ENCODE measurements at regions not wholly inside any gene's neighbourhood (a gene's known extent, or its start where the extent isn't known, plus 50 kb on each side); places are given as distances from the start of the nearest gene placed in this dataset.
"Not testable (repeated sequence)": the region's sequence is repeated elsewhere in the genome, so short reads cannot be mapped to it uniquely, and the experiment has no call there.

- no peak for TF ChIP-seq JUND (IDR thresholded peaks at IDR 0.05; ENCODE audit: low read depth)
- in situ Hi-C loops (cut with HindIII; ENCODE audit: low pct_unique_long_range_greater_than_20kb, low sequenced_read_pairs) = no loop called here
- DNase-seq (ENCODE audit: low read depth in 1 of 2, low spot score in 1 of 2) = no peak
Measured at GRCh38 chr2:222760301-222760897, 88.9 kb downstream of the MOGAT1 start.

- TF ChIP-seq JUND (IDR thresholded peaks at IDR 0.05; ENCODE audit: low read depth) = no peak
- no peak for DNase-seq (ENCODE audit: low read depth in 1 of 2, low spot score in 1 of 2)
- in situ Hi-C loops (cut with HindIII; ENCODE audit: low pct_unique_long_range_greater_than_20kb, low sequenced_read_pairs) = no loop called here
Measured at GRCh38 chr2:222761888-222762287, 90.4 kb downstream of the MOGAT1 start.

- no peak for TF ChIP-seq JUND (IDR thresholded peaks at IDR 0.05; ENCODE audit: low read depth)
- no peak for DNase-seq (ENCODE audit: low read depth in 1 of 2, low spot score in 1 of 2)
- in situ Hi-C loops (cut with HindIII; ENCODE audit: low pct_unique_long_range_greater_than_20kb, low sequenced_read_pairs) = no loop called here
Measured at GRCh38 chr2:222762342-222762741, 90.9 kb downstream of the MOGAT1 start.

GRCh38 chr2:222765883-222766282 is 94.4 kb downstream of the MOGAT1 start:
- in situ Hi-C loops (cut with HindIII; ENCODE audit: low pct_unique_long_range_greater_than_20kb, low sequenced_read_pairs); DNase-seq (ENCODE audit: low read depth in 1 of 2, low spot score in 1 of 2): not testable (repeated sequence)

- in situ Hi-C loops (cut with HindIII; ENCODE audit: low pct_unique_long_range_greater_than_20kb, low sequenced_read_pairs); DNase-seq (ENCODE audit: low read depth in 1 of 2, low spot score in 1 of 2): not testable (repeated sequence)
Measured at GRCh38 chr2:222768019-222768418, 92.8 kb upstream of the ACSL3 start.

- TF ChIP-seq JUND (IDR thresholded peaks at IDR 0.05; ENCODE audit: low read depth) = no peak
- no peak for DNase-seq (ENCODE audit: low read depth in 1 of 2, low spot score in 1 of 2)
- in situ Hi-C loops (cut with HindIII; ENCODE audit: low pct_unique_long_range_greater_than_20kb, low sequenced_read_pairs) = no loop called here
Measured at GRCh38 chr2:222769446-222769845, 91.4 kb upstream of the ACSL3 start.

- DNase-seq (ENCODE audit: low read depth in 1 of 2, low spot score in 1 of 2) = no peak
- no peak for TF ChIP-seq JUND (IDR thresholded peaks at IDR 0.05; ENCODE audit: low read depth)
- in situ Hi-C loops (cut with HindIII; ENCODE audit: low pct_unique_long_range_greater_than_20kb, low sequenced_read_pairs) = no loop called here
Measured at GRCh38 chr2:222769941-222770340, 90.9 kb upstream of the ACSL3 start.

- in situ Hi-C loops (cut with HindIII; ENCODE audit: low pct_unique_long_range_greater_than_20kb, low sequenced_read_pairs) = no loop called here
- DNase-seq (ENCODE audit: low read depth in 1 of 2, low spot score in 1 of 2) = no peak
Measured at GRCh38 chr2:222771832-222772231, 89.0 kb upstream of the ACSL3 start.

GRCh38 chr2:222774941-222775340 is 85.9 kb upstream of the ACSL3 start:
- DNase-seq (ENCODE audit: low read depth in 1 of 2, low spot score in 1 of 2) = peak in 1 of 2 experiments; percentile 16
- TF ChIP-seq JUND (IDR thresholded peaks at IDR 0.05; ENCODE audit: low read depth) = no peak

More at GRCh38 chr2:222771832-222772231, 89.0 kb upstream of the ACSL3 start:
- no peak for TF ChIP-seq JUND (IDR thresholded peaks at IDR 0.05; ENCODE audit: low read depth)

GRCh38 chr2:222776792-222777191 is 84.0 kb upstream of the ACSL3 start:
- in situ Hi-C loops (cut with HindIII; ENCODE audit: low pct_unique_long_range_greater_than_20kb, low sequenced_read_pairs) = no loop called here
- no peak for DNase-seq (ENCODE audit: low read depth in 1 of 2, low spot score in 1 of 2)
- no peak for TF ChIP-seq JUND (IDR thresholded peaks at IDR 0.05; ENCODE audit: low read depth)

More at GRCh38 chr2:222774941-222775340, 85.9 kb upstream of the ACSL3 start:
- in situ Hi-C loops (cut with HindIII; ENCODE audit: low pct_unique_long_range_greater_than_20kb, low sequenced_read_pairs) = no loop called here

GRCh38 chr2:222778400-222778799 is 82.4 kb upstream of the ACSL3 start:
- TF ChIP-seq JUND (IDR thresholded peaks at IDR 0.05; ENCODE audit: low read depth) = no peak
- in situ Hi-C loops (cut with HindIII; ENCODE audit: low pct_unique_long_range_greater_than_20kb, low sequenced_read_pairs) = no loop called here
- no peak for DNase-seq (ENCODE audit: low read depth in 1 of 2, low spot score in 1 of 2)

GRCh38 chr2:222779145-222779832 is 81.5 kb upstream of the ACSL3 start:
- TF ChIP-seq JUND (IDR thresholded peaks at IDR 0.05; ENCODE audit: low read depth) = no peak
- in situ Hi-C loops (cut with HindIII; ENCODE audit: low pct_unique_long_range_greater_than_20kb, low sequenced_read_pairs) = no loop called here
- no peak for DNase-seq (ENCODE audit: low read depth in 1 of 2, low spot score in 1 of 2)

- no peak for TF ChIP-seq JUND (IDR thresholded peaks at IDR 0.05; ENCODE audit: low read depth)
- in situ Hi-C loops (cut with HindIII; ENCODE audit: low pct_unique_long_range_greater_than_20kb, low sequenced_read_pairs) = no loop called here
- no peak for DNase-seq (ENCODE audit: low read depth in 1 of 2, low spot score in 1 of 2)
Measured at GRCh38 chr2:222780051-222780450, 80.8 kb upstream of the ACSL3 start.

All from T47D (cell line).